GM12878 (cell line): ENCODE measurements at regions not wholly inside any gene's neighbourhood (a gene's known extent, or its start where the extent isn't known, plus 50 kb on each side); places are given as distances from the start of the nearest gene placed in this dataset.

Experiments
- ATAC-seq: fragments of 200-7000 bp; cut with Tn5 transposase; 3 replicates; pipeline ENCODE4 v1.9.1; 2020; ENCODE audit warnings: mild to moderate bottlenecking, moderate library complexity
- BruUV-seq: library from RNA; stranded (reverse); fragments of 400-500 nt; replicated peaks from 2 replicates; lab custom pipeline; 2021; lab: Mats Ljungman, UMichigan
- CTCF ChIA-PET: fragments of 300-600 bp; sonication (Branson Sonifier 250); formaldehyde crosslinking; extraction: SDS; loops from one replicate; lab custom pipeline; 2021; ENCODE audit warnings: inconsistent platforms; lab: Yijun Ruan, JAX
- POLR2A ChIA-PET: fragments of 350-600 bp; formaldehyde crosslinking; extraction: SDS; loops from one replicate; lab custom pipeline; 2021; ENCODE audit warnings: inconsistent platforms; lab: Charles Lee
- RAD21 ChIA-PET: fragments of 300-600 bp; sonication (Branson Sonifier 250); formaldehyde crosslinking; loops from one replicate; lab custom pipeline; 2023; ENCODE audit warnings: antibody characterized with exemption; ENCODE audit not compliant: unreplicated experiment; lab: Charles Lee
- SMC1A ChIA-PET: fragments of 300-600 bp; sonication (Branson Sonifier 250); formaldehyde crosslinking; loops from one replicate; lab custom pipeline; 2023; ENCODE audit not compliant: unreplicated experiment, uncharacterized antibody; lab: Charles Lee
- DNase-seq: peaks from one replicate; pipeline ENCODE4 v3.0.0-alpha.2; 2011; ENCODE audit warnings: low read depth, low spot score
- FAIRE-seq: peaks from 3 replicates; lab custom pipeline; 2011; peaks lifted over from hg19 to GRCh38; lab: Jason Lieb, UNC
- H2AFZ ChIP-seq: 2 replicates; pipeline ENCODE4 v1.6.0; 2011; ENCODE audit warnings: low read depth, low read length, control low read depth; ENCODE audit not compliant: control insufficient read depth
- H3K27ac ChIP-seq: 2 replicates; pipeline ENCODE4 v1.5.1; 2011; ENCODE audit warnings: control low read depth; ENCODE audit not compliant: control insufficient read depth, insufficient read depth
- H3K27me3 ChIP-seq, 2 experiments: replicated peaks in 1 of 2; 2 replicates each; pipeline versions ENCODE4 v1.6.0 to v1.6.1; 2011; ENCODE audit warnings: low read length in 1 of 2; ENCODE audit not compliant: control insufficient read depth in 2 of 2, insufficient read depth in 2 of 2
- H3K36me3 ChIP-seq, 2 experiments: 2 replicates each; pipeline ENCODE4 v1.5.1; 2011; ENCODE audit warnings: low read length in 1 of 2; ENCODE audit not compliant: control insufficient read depth in 2 of 2, insufficient read depth in 2 of 2
- H3K4me1 ChIP-seq: 2 replicates; pipeline ENCODE4 v1.6.1; 2011; ENCODE audit warnings: mild to moderate bottlenecking, low read length, moderate library complexity, mixed read lengths; ENCODE audit not compliant: control insufficient read depth, insufficient read depth
- H3K4me2 ChIP-seq: 2 replicates; pipeline ENCODE4 v1.6.0; 2011; ENCODE audit warnings: control low read depth; ENCODE audit not compliant: control insufficient read depth, insufficient read depth
- H3K4me3 ChIP-seq: fragments of 200-600 bp; sonication (generic); 2 replicates; pipeline ENCODE4 v1.5.1; 2016
- H3K79me2 ChIP-seq: 2 replicates; pipeline ENCODE4 v1.6.0; 2011; ENCODE audit warnings: low read length; ENCODE audit not compliant: control insufficient read depth, insufficient read depth
- H3K9ac ChIP-seq: 2 replicates; pipeline ENCODE4 v1.8.0; 2011; ENCODE audit warnings: low read length, control low read depth, mixed read lengths; ENCODE audit not compliant: control insufficient read depth, insufficient read depth
- H3K9me3 ChIP-seq: replicated peaks from 3 replicates; pipeline ENCODE4 v1.5.1; 2011; ENCODE audit warnings: mild to moderate bottlenecking, low read length; ENCODE audit not compliant: control insufficient read depth, insufficient read depth
- H4K20me1 ChIP-seq: 2 replicates; pipeline ENCODE4 v1.6.0; 2011; ENCODE audit not compliant: control insufficient read depth, insufficient read depth
- ASH2L ChIP-seq: fragments of 300-600, 200-600 bp; sonication (generic); IDR thresholded peaks from 2 replicates; pipeline ENCODE4 v1.6.1; 2017; ENCODE audit warnings: low read depth, mild to moderate bottlenecking, borderline replicate concordance
- BHLHE40 ChIP-seq, 2 experiments: fragments of 450-650 bp in 1 of 2; IDR thresholded peaks; 2 replicates each; pipeline ENCODE4 v1.6.1; 2011 to 2017; ENCODE audit warnings: low read depth in 2 of 2, borderline replicate concordance in 1 of 2, improper control_type of control experiment in 1 of 2, low read length in 1 of 2, mild to moderate bottlenecking in 1 of 2
- CBX3 ChIP-seq: fragments of 200-600 bp; sonication (generic); IDR thresholded peaks from 2 replicates; pipeline ENCODE4 v1.6.1; 2016; ENCODE audit warnings: low read depth, borderline replicate concordance
- CHD1 ChIP-seq: IDR thresholded peaks from 2 replicates; pipeline ENCODE4 v1.6.1; 2012; ENCODE audit warnings: low read depth, low read length, improper control_type of control experiment
- CHD4 ChIP-seq: fragments of 200-600 bp; sonication (generic); IDR thresholded peaks from 2 replicates; pipeline ENCODE4 v1.6.1; 2016; ENCODE audit warnings: mild to moderate bottlenecking
- DPF2 ChIP-seq: fragments of 450-650 bp; IDR thresholded peaks from 2 replicates; pipeline ENCODE4 v1.6.1; 2017; ENCODE audit warnings: mild to moderate bottlenecking
- HDAC6 ChIP-seq: fragments of 200-600 bp; sonication (generic); IDR thresholded peaks from one replicate; pipeline ENCODE4 v1.8.0; 2017; ENCODE audit warnings: antibody characterized with exemption; ENCODE audit not compliant: unreplicated experiment
- MTA2 ChIP-seq: fragments of 450-650 bp; IDR thresholded peaks from 2 replicates; pipeline ENCODE4 v1.6.1; 2016; ENCODE audit warnings: low read depth, mild to moderate bottlenecking, moderate library complexity
- NBN ChIP-seq: fragments of 450-650 bp; IDR thresholded peaks from 2 replicates; pipeline ENCODE4 v1.6.1; 2016
- NFXL1 ChIP-seq: fragments of 450-650 bp; IDR thresholded peaks from 2 replicates; pipeline ENCODE4 v1.6.1; 2017; ENCODE audit warnings: antibody characterized with exemption, mild to moderate bottlenecking, borderline replicate concordance
- NRF1 ChIP-seq: conservative IDR thresholded peaks from 2 replicates; pipeline ENCODE4 v1.6.1; 2011; ENCODE audit warnings: mild to moderate bottlenecking, low read depth, low read length, improper control_type of control experiment
- POU2F2 ChIP-seq: IDR thresholded peaks from 3 replicates; pipeline ENCODE4 v1.6.1; 2011; ENCODE audit warnings: low read depth, mild to moderate bottlenecking, low read length, borderline replicate concordance
- RELA ChIP-seq: fragments of 450-650 bp; IDR thresholded peaks from 2 replicates; pipeline ENCODE4 v1.8.0; 2014; ENCODE audit warnings: borderline replicate concordance; ENCODE audit not compliant: partially characterized antibody
- RFX5 ChIP-seq: IDR thresholded peaks from 2 replicates; pipeline ENCODE4 v1.6.1; 2011; ENCODE audit warnings: low read depth, low read length, improper control_type of control experiment
- RUNX3 ChIP-seq: IDR thresholded peaks from 2 replicates; pipeline ENCODE4 v1.6.1; 2012; ENCODE audit warnings: low read length, inconsistent platforms
- SREBF1 ChIP-seq: IDR thresholded peaks from 2 replicates; pipeline ENCODE4 v1.6.1; 2012; ENCODE audit warnings: mild to moderate bottlenecking, low read length
- STAT1 ChIP-seq: fragments of 450-650 bp; conservative IDR thresholded peaks from 2 replicates; pipeline ENCODE4 v1.6.1; 2014; ENCODE audit warnings: antibody characterized with exemption, mild to moderate bottlenecking
- ZNF217 ChIP-seq: fragments of 450-650 bp; IDR thresholded peaks from 2 replicates; pipeline ENCODE4 v1.6.1; 2017; ENCODE audit warnings: antibody characterized with exemption, mild to moderate bottlenecking
- WGBS: methylation state at CpG from one replicate; pipeline ENCODE4 v1.1.6; 2016; ENCODE audit warnings: low lambda C conversion rate; ENCODE audit not compliant: insufficient replicate concordance, insufficient coverage; ENCODE audit errors: missing lambda C conversion rate; 5-methylcytosine and 5-hydroxymethylcytosine counted together
- in situ Hi-C: fragments of 300-500 bp; cut with MboI; formaldehyde crosslinking; loops from 9 replicates; pipeline ENCODE4 v1.14.3; 2018; ENCODE audit warnings: mixed read lengths
- intact Hi-C: fragments of 100-400 bp; cut with micrococcal nuclease; formaldehyde crosslinking; loops from one replicate; pipeline ENCODE4 v1.14.2; 2022; ENCODE audit not compliant: unreplicated experiment
- TF ChIP-seq, protein P1 (sequence below): fragments of 450-650 bp; IDR thresholded peaks from 2 replicates; pipeline ENCODE4 v1.6.1; 2017; ENCODE audit warnings: mild to moderate bottlenecking, low read depth, inconsistent platforms; ENCODE audit not compliant: poor library complexity, severe bottlenecking
- TF ChIP-seq, protein P2 (sequence below), 3 experiments: IDR thresholded peaks in 2 of 3; conservative IDR thresholded peaks in 1 of 3; 2 replicates each; pipeline ENCODE4 v1.5.1; 2011; ENCODE audit warnings: low read depth in 3 of 3, low read length in 3 of 3, mild to moderate bottlenecking in 3 of 3, control low read depth in 2 of 3, moderate library complexity in 2 of 3, inconsistent platforms in 1 of 3, mixed read lengths in 1 of 3; ENCODE audit not compliant: control insufficient read depth in 2 of 3, insufficient read depth in 1 of 3; ENCODE audit errors: extremely low read depth in 1 of 3

DNA sequence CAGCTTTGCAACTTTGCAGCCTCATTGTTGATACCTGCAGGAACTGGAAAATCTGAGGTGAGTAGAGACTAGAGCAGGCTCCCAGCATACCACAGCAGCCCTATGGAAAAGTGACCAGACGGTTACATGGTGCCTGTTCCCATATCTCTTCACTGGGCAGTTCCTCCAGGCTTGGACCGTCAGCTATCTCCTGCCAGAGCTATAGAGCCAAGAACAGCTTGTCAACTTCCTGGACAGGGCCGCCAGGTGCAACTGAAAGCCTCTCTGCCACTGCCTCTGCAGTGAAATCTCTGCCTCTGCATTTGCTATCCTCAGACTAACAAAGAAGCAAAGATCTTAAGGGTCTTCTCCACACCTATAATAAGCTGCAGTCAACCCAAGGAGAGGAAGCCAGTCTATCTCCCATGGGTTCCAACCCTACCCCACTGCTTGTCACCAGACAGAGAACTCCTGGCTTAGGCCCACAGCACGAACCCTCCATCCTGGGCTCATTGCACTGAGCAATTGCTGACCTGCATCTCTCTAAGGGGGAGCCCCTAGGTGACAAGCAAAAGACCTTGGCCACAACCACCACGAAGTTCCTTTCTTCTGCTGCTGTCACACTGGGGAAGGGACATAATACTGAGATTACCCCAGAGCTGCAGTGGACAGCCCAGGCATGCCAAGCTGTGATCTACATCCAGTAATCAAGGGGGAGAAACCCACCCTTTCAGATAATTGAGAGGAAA, 60.1 kb upstream of the KHDRBS2 start:
- ChIA-PET SMC1A (no interaction called here), POLR2A (no interaction called here), RAD21 (no interaction called here)
- in situ Hi-C loops = no loop called here
- no peak for DNase-seq
- H3K36me3 ChIP-seq = no peaks in the 10 kb centered on the region
- no peaks in the 10 kb centered on the region for H3K9me3 ChIP-seq
- no peaks in the 10 kb centered on the region for H3K4me1 ChIP-seq
- WGBS = 2% methylated on average over 5 of the region's 5 CpGs
- no peak overlapping the region for H3K4me3 ChIP-seq
- H3K4me2 ChIP-seq = no peak overlapping the region
- no peak for TF ChIP-seq NRF1
- no peak for TF ChIP-seq NBN
- TF ChIP-seq, protein P1, sequence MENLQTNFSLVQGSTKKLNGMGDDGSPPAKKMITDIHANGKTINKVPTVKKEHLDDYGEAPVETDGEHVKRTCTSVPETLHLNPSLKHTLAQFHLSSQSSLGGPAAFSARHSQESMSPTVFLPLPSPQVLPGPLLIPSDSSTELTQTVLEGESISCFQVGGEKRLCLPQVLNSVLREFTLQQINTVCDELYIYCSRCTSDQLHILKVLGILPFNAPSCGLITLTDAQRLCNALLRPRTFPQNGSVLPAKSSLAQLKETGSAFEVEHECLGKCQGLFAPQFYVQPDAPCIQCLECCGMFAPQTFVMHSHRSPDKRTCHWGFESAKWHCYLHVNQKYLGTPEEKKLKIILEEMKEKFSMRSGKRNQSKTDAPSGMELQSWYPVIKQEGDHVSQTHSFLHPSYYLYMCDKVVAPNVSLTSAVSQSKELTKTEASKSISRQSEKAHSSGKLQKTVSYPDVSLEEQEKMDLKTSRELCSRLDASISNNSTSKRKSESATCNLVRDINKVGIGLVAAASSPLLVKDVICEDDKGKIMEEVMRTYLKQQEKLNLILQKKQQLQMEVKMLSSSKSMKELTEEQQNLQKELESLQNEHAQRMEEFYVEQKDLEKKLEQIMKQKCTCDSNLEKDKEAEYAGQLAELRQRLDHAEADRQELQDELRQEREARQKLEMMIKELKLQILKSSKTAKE = no peak
- no peak for TF ChIP-seq NFXL1
- TF ChIP-seq CBX3 = no peak
- no peak for TF ChIP-seq RFX5
- TF ChIP-seq, protein P2, sequence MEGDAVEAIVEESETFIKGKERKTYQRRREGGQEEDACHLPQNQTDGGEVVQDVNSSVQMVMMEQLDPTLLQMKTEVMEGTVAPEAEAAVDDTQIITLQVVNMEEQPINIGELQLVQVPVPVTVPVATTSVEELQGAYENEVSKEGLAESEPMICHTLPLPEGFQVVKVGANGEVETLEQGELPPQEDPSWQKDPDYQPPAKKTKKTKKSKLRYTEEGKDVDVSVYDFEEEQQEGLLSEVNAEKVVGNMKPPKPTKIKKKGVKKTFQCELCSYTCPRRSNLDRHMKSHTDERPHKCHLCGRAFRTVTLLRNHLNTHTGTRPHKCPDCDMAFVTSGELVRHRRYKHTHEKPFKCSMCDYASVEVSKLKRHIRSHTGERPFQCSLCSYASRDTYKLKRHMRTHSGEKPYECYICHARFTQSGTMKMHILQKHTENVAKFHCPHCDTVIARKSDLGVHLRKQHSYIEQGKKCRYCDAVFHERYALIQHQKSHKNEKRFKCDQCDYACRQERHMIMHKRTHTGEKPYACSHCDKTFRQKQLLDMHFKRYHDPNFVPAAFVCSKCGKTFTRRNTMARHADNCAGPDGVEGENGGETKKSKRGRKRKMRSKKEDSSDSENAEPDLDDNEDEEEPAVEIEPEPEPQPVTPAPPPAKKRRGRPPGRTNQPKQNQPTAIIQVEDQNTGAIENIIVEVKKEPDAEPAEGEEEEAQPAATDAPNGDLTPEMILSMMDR (IDR thresholded peaks at IDR 0.05 in 2 of 3, conservative IDR thresholded peaks at IDR 0.05 in 1 of 3; ENCODE audit: control insufficient read depth in 2 of 3, extremely low read depth in 1 of 3, insufficient read depth in 1 of 3, low read depth in 3 of 3, low read length in 3 of 3) = no peak
- no peak for TF ChIP-seq MTA2
- no peak for TF ChIP-seq POU2F2
- TF ChIP-seq ASH2L = no peak
- TF ChIP-seq CHD4 = no peak
- TF ChIP-seq HDAC6 = no peak
- TF ChIP-seq RUNX3 = no peak
- no peak for TF ChIP-seq BHLHE40 (IDR thresholded peaks at IDR 0.05; ENCODE audit: borderline replicate concordance in 1 of 2, low read depth in 2 of 2, low read length in 1 of 2)
- no peak for TF ChIP-seq RELA
- no peak for TF ChIP-seq ZNF217
- TF ChIP-seq STAT1 = no peak
- TF ChIP-seq CHD1 = no peak
- TF ChIP-seq DPF2 = no peak
- TF ChIP-seq SREBF1 = no peak
- TF ChIP-seq, all 136 proteins: peak for 0
- BruUV-seq = no TSS peak
- H3K27me3 ChIP-seq = no peaks in the 10 kb centered on the region
- CTCF ChIA-PET = no interaction called here
- no peak overlapping the region for H3K27ac ChIP-seq
- H2AFZ ChIP-seq = no peak overlapping the region
- intact Hi-C loops = no loop called here
- no peaks in the 10 kb centered on the region for H4K20me1 ChIP-seq
- FAIRE-seq (no peak), ATAC-seq (no peak)
- no peaks in the 10 kb centered on the region for H3K79me2 ChIP-seq
- no peak overlapping the region for H3K9ac ChIP-seq
